ENCODE measurements at regions not wholly inside any gene's neighbourhood (a gene's known extent, or its start where the extent isn't known, plus 50 kb on each side); places are given as distances from the start of the nearest gene placed in this dataset.

- Mint-ChIP-seq H3K36me3 (no peaks in the 10 kb centered on the region), H3K9me3 (peaks cover 4% of the 10 kb centered on the region), H3K27ac (peak overlapping the region; percentile 63), H3K4me1 (ENCODE audit: unreplicated experiment) (peaks cover 31% of the 10 kb centered on the region), H3K4me3 (no peak overlapping the region), H3K27me3 (no peaks in the 10 kb centered on the region)
- no peak for TF ChIP-seq CTCF (conservative IDR thresholded peaks at IDR 0.05)
- DNase-seq (ENCODE audit: extremely low spot score, unreplicated experiment) = no peak
Observed at GRCh38 chr1:55634516-55634915, 419.4 kb upstream of the USP24 start.

GRCh38 chr1:55632906-55633305, 417.7 kb upstream of the USP24 start:
- H3K36me3 Mint-ChIP-seq = no peaks in the 10 kb centered on the region
- H3K27ac Mint-ChIP-seq = peak overlapping the region; percentile 92
- H3K4me1 Mint-ChIP-seq (ENCODE audit: unreplicated experiment) = peaks cover 27% of the 10 kb centered on the region
- H3K4me3 Mint-ChIP-seq = no peak overlapping the region
- no peak for DNase-seq (ENCODE audit: extremely low spot score, unreplicated experiment)
- peaks cover 4% of the 10 kb centered on the region for H3K9me3 Mint-ChIP-seq
- no peak for TF ChIP-seq CTCF (conservative IDR thresholded peaks at IDR 0.05)
- no peaks in the 10 kb centered on the region for H3K27me3 Mint-ChIP-seq

GRCh38 chr1:55632058-55632457, 416.9 kb upstream of the USP24 start:
- H3K36me3 Mint-ChIP-seq = no peaks in the 10 kb centered on the region
- peaks cover 31% of the 10 kb centered on the region for H3K4me1 Mint-ChIP-seq (ENCODE audit: unreplicated experiment)
- no peak for DNase-seq (ENCODE audit: extremely low spot score, unreplicated experiment)
- H3K9me3 Mint-ChIP-seq = peaks cover 4% of the 10 kb centered on the region
- peak overlapping the region; percentile 92 for H3K27ac Mint-ChIP-seq
- peak overlapping the region; percentile 39 for H3K4me3 Mint-ChIP-seq
- no peak for TF ChIP-seq CTCF (conservative IDR thresholded peaks at IDR 0.05)
- no peaks in the 10 kb centered on the region for H3K27me3 Mint-ChIP-seq

GRCh38 chr1:55631509-55631908, 416.3 kb upstream of the USP24 start:
- Mint-ChIP-seq H3K27ac (no peak overlapping the region), H3K36me3 (no peaks in the 10 kb centered on the region), H3K4me1 (ENCODE audit: unreplicated experiment) (peaks cover 32% of the 10 kb centered on the region), H3K27me3 (no peaks in the 10 kb centered on the region), H3K4me3 (no peak overlapping the region), H3K9me3 (peaks cover 4% of the 10 kb centered on the region)
- no peak for TF ChIP-seq CTCF (conservative IDR thresholded peaks at IDR 0.05)
- DNase-seq (ENCODE audit: extremely low spot score, unreplicated experiment) = no peak

- Mint-ChIP-seq H3K27me3 (no peaks in the 10 kb centered on the region), H3K4me1 (ENCODE audit: unreplicated experiment) (peaks cover 10% of the 10 kb centered on the region), H3K9me3 (no peaks in the 10 kb centered on the region), H3K4me3 (no peak overlapping the region), H3K27ac (peak overlapping the region; percentile 50), H3K36me3 (no peaks in the 10 kb centered on the region)
- no peak for DNase-seq (ENCODE audit: extremely low spot score, unreplicated experiment)
- no peak for TF ChIP-seq CTCF (conservative IDR thresholded peaks at IDR 0.05)
Observed at GRCh38 chr1:55626326-55626725, 411.2 kb upstream of the USP24 start.

- no peaks in the 10 kb centered on the region for H3K27me3 Mint-ChIP-seq
- no peak overlapping the region for H3K27ac Mint-ChIP-seq
- H3K4me3 Mint-ChIP-seq = no peak overlapping the region
- no peaks in the 10 kb centered on the region for H3K36me3 Mint-ChIP-seq
- DNase-seq (ENCODE audit: extremely low spot score, unreplicated experiment) = no peak
- H3K4me1 Mint-ChIP-seq (ENCODE audit: unreplicated experiment) = peaks cover 10% of the 10 kb centered on the region
- no peak for TF ChIP-seq CTCF (conservative IDR thresholded peaks at IDR 0.05)
- peaks cover 3% of the 10 kb centered on the region for H3K9me3 Mint-ChIP-seq
Observed at GRCh38 chr1:55624766-55625165, 409.6 kb upstream of the USP24 start.
